Natural killer cell (primary cell): ENCODE measurements at regions not wholly inside any gene's neighbourhood (a gene's known extent, or its start where the extent isn't known, plus 50 kb on each side); places are given as distances from the start of the nearest gene placed in this dataset.

ENCODE experiments used
- ATAC-seq, 3 donors: fragments of 150-1000 bp in 2 of 3; fragments of 200-7000 bp in 1 of 3; cut with Tn5 transposase; 1 replicate in 1 of 3; 2 replicates in 2 of 3; pipeline ENCODE4 v1.10.0; 2021; ENCODE audit warnings: mild to moderate bottlenecking in 2 of 3, moderate library complexity in 2 of 3
- DNase-seq, 2 donors: peaks; one replicate each; pipeline versions ENCODE4 v3.0.0 to v3.0.0-alpha.2; 2013 to 2021; ENCODE audit warnings: mixed read lengths in 1 of 2
- H3K27ac ChIP-seq: one replicate; pipeline ENCODE4 v1.5.1; 2013; ENCODE audit warnings: mild to moderate bottlenecking, low read length
- H3K27me3 ChIP-seq: one replicate; pipeline ENCODE4 v1.6.1; 2013; ENCODE audit warnings: low read length; ENCODE audit not compliant: control insufficient read depth, insufficient read depth
- H3K36me3 ChIP-seq: one replicate; pipeline ENCODE4 v1.6.1; 2013; ENCODE audit warnings: low read length; ENCODE audit not compliant: control insufficient read depth, insufficient read depth
- H3K4me1 ChIP-seq: one replicate; pipeline ENCODE4 v1.6.1; 2013; ENCODE audit warnings: low read length; ENCODE audit not compliant: control insufficient read depth, insufficient read depth
- H3K4me3 ChIP-seq: one replicate; pipeline ENCODE4 v1.5.1; 2013; ENCODE audit warnings: low read length
- H3K9me3 ChIP-seq: one replicate; pipeline ENCODE4 v1.6.1; 2013; ENCODE audit warnings: low read length; ENCODE audit not compliant: control insufficient read depth, insufficient read depth
- H3K27ac Mint-ChIP-seq, 2 donors: one replicate each; pipeline ENCODE4 v1.8.0; 2022; ENCODE audit warnings: mild to moderate bottlenecking in 2 of 2, mixed read lengths in 2 of 2, moderate library complexity in 1 of 2
- H3K27me3 Mint-ChIP-seq, 2 donors: one replicate each; pipeline ENCODE4 v1.8.0; 2022; ENCODE audit warnings: low read depth in 2 of 2, mixed read lengths in 2 of 2
- H3K36me3 Mint-ChIP-seq: one replicate; pipeline ENCODE4 v1.8.0; 2022; ENCODE audit warnings: mixed read lengths
- H3K4me1 Mint-ChIP-seq, 2 donors: one replicate each; pipeline ENCODE4 v1.8.0; 2022; ENCODE audit warnings: mixed read lengths in 2 of 2
- H3K4me3 Mint-ChIP-seq: one replicate; pipeline ENCODE4 v1.8.0; 2022; ENCODE audit warnings: mild to moderate bottlenecking, moderate library complexity, mixed read lengths
- H3K9me3 Mint-ChIP-seq, 2 donors: one replicate each; pipeline ENCODE4 v1.8.0; 2022; ENCODE audit warnings: mixed read lengths in 2 of 2
- WGBS: methylation state at CpG from one replicate; pipeline ENCODE4 v1.1.7; 2013; ENCODE audit warnings: missing lambda C conversion rate; ENCODE audit not compliant: insufficient coverage; 5-methylcytosine and 5-hydroxymethylcytosine counted together
- intact Hi-C: fragments of 100-400 bp; cut with micrococcal nuclease; formaldehyde crosslinking; loops from one replicate; pipeline ENCODE4 v1.14.2; 2022
- TF ChIP-seq, protein P1 (sequence below): fragments of 200-600 bp; IDR thresholded peaks from one replicate; pipeline ENCODE4 v1.8.0; 2022; ENCODE audit warnings: antibody characterized with exemption

DNA sequence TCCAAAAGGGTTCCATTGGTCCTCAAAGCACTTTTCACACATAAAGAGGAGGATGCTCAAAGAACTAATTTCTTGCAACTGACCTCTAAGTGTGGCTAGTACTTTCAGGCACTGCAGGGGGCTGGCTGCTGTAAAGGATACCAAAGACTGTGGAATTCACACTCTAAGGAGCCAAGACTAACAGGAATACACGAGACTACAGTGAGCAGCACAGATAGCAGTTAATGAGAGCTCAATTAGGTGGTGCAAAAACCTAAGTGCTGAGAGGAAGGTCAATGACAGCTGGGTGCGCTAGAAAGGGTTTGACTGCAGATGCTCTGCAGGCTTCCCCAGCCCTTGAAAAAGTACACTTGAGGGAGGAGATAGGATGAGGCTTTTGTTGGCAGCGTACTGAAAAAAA is 124.3 kb upstream of the NTM start:
- Histone ChIP-seq H3K4me1 (no peaks in the 10 kb centered on the region), H3K27me3 (no peaks in the 10 kb centered on the region), H3K4me3 (no peak overlapping the region), H3K27ac (no peak overlapping the region), H3K9me3 (no peaks in the 10 kb centered on the region), H3K36me3 (no peaks in the 10 kb centered on the region)
- H3K9me3 Mint-ChIP-seq = peaks cover 0 to 2% of the 10 kb centered on the region in 2 donors
- ATAC-seq (no peak), DNase-seq (no peak)
- intact Hi-C loops = no loop called here
- H3K36me3 Mint-ChIP-seq = no peaks in the 10 kb centered on the region
- WGBS = 38% methylated on average over 3 of the region's 3 CpGs
- H3K4me1 Mint-ChIP-seq = no peaks in the 10 kb centered on the region
- H3K27me3 Mint-ChIP-seq = peaks cover 6 to 23% of the 10 kb centered on the region in 2 donors
- TF ChIP-seq, protein P1, sequence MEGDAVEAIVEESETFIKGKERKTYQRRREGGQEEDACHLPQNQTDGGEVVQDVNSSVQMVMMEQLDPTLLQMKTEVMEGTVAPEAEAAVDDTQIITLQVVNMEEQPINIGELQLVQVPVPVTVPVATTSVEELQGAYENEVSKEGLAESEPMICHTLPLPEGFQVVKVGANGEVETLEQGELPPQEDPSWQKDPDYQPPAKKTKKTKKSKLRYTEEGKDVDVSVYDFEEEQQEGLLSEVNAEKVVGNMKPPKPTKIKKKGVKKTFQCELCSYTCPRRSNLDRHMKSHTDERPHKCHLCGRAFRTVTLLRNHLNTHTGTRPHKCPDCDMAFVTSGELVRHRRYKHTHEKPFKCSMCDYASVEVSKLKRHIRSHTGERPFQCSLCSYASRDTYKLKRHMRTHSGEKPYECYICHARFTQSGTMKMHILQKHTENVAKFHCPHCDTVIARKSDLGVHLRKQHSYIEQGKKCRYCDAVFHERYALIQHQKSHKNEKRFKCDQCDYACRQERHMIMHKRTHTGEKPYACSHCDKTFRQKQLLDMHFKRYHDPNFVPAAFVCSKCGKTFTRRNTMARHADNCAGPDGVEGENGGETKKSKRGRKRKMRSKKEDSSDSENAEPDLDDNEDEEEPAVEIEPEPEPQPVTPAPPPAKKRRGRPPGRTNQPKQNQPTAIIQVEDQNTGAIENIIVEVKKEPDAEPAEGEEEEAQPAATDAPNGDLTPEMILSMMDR = no peak
- H3K27ac Mint-ChIP-seq = no peak overlapping the region
- H3K4me3 Mint-ChIP-seq = no peak overlapping the region

GRCh38 chr11:131246663-131247062 is 123.8 kb upstream of the NTM start:
- no peaks in the 10 kb centered on the region for H3K36me3 ChIP-seq
- Mint-ChIP-seq H3K4me1 (no peaks in the 10 kb centered on the region), H3K27me3 (peaks cover 6 to 23% of the 10 kb centered on the region in 2 donors), H3K4me3 (no peak overlapping the region), H3K9me3 (peaks cover 0 to 2% of the 10 kb centered on the region in 2 donors), H3K36me3 (no peaks in the 10 kb centered on the region), H3K27ac (no peak overlapping the region)
- no peaks in the 10 kb centered on the region for H3K9me3 ChIP-seq
- TF ChIP-seq, protein P1 = no peak
- H3K27me3 ChIP-seq = no peaks in the 10 kb centered on the region
- no peak overlapping the region for H3K27ac ChIP-seq
- H3K4me3 ChIP-seq = no peak overlapping the region
- H3K4me1 ChIP-seq = no peaks in the 10 kb centered on the region
- ATAC-seq (no peak), DNase-seq (no peak)
- WGBS = 17% methylated on average over 15 of the region's 15 CpGs
- intact Hi-C loops = no loop called here

DNA sequence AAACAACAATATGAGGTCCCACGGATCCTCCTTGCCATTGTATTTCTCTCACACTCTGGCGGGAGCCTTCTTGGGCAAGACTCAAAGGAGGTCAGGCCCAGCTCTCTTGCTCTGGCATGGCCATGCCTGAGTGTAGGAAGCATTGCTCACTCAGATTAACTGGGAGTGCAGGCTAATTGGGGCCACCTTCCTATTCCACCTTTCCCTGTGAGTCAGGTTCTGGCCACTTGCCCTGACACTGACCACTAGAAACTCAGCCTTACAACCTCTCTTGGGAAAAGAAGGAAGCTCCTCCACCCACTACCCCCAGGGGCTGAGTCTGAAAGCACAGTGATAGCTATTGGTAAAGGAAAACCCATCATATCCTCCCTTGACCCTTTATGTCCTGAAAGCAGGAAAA is 121.8 kb upstream of the NTM start:
- DNase-seq (no peak), ATAC-seq (no peak)
- H3K36me3 Mint-ChIP-seq = no peaks in the 10 kb centered on the region
- Histone ChIP-seq H3K36me3 (no peaks in the 10 kb centered on the region), H3K27ac (no peak overlapping the region), H3K4me1 (no peaks in the 10 kb centered on the region), H3K4me3 (no peak overlapping the region), H3K9me3 (no peaks in the 10 kb centered on the region), H3K27me3 (no peaks in the 10 kb centered on the region)
- peaks cover 0 to 2% of the 10 kb centered on the region in 2 donors for H3K9me3 Mint-ChIP-seq
- intact Hi-C loops = no loop called here
- no peak overlapping the region for H3K4me3 Mint-ChIP-seq
- 84% methylated on average over 2 of the region's 2 CpGs for WGBS
- no peak overlapping the region for H3K27ac Mint-ChIP-seq
- no peaks in the 10 kb centered on the region for H3K4me1 Mint-ChIP-seq
- TF ChIP-seq, protein P1 = no peak
- H3K27me3 Mint-ChIP-seq = peaks cover 6 to 23% of the 10 kb centered on the region in 2 donors

GRCh38 chr11:131253142-131253655 is 117.2 kb upstream of the NTM start:
- H3K9me3 Mint-ChIP-seq = peaks cover 0 to 4% of the 10 kb centered on the region in 2 donors
- H3K4me3 Mint-ChIP-seq = no peak overlapping the region
- no peaks in the 10 kb centered on the region for H3K27me3 ChIP-seq
- no peaks in the 10 kb centered on the region for H3K4me1 Mint-ChIP-seq
- no peaks in the 10 kb centered on the region for H3K36me3 Mint-ChIP-seq
- no peak for DNase-seq
- H3K4me1 ChIP-seq = no peaks in the 10 kb centered on the region
- TF ChIP-seq, protein P1 = no peak
- 20% methylated on average over 5 of the region's 5 CpGs for WGBS
- H3K36me3 ChIP-seq = no peaks in the 10 kb centered on the region
- H3K27ac Mint-ChIP-seq = no peak overlapping the region
- no peak overlapping the region for H3K27ac ChIP-seq
- intact Hi-C loops = no loop called here
- ATAC-seq = no peak
- H3K9me3 ChIP-seq = no peaks in the 10 kb centered on the region
- H3K4me3 ChIP-seq = no peak overlapping the region
- H3K27me3 Mint-ChIP-seq = peaks cover 0 to 3% of the 10 kb centered on the region in 2 donors
